GM12878 (cell line): ENCODE measurements at regions not wholly inside any gene's neighbourhood (a gene's known extent, or its start where the extent isn't known, plus 50 kb on each side); places are given as distances from the start of the nearest gene placed in this dataset.
"Not testable (repeated sequence)": the region's sequence is repeated elsewhere in the genome, so short reads cannot be mapped to it uniquely, and the experiment has no call there.

Experiments used
- ATAC-seq: fragments of 200-7000 bp; cut with Tn5 transposase; 3 replicates; pipeline ENCODE4 v1.9.1; 2020; ENCODE audit warnings: mild to moderate bottlenecking, moderate library complexity
- BruUV-seq: library from RNA; stranded (reverse); fragments of 400-500 nt; replicated peaks from 2 replicates; lab custom pipeline; 2021; lab: Mats Ljungman, UMichigan
- CTCF ChIA-PET: fragments of 300-600 bp; sonication (Branson Sonifier 250); formaldehyde crosslinking; extraction: SDS; loops from one replicate; lab custom pipeline; 2021; ENCODE audit warnings: inconsistent platforms; lab: Yijun Ruan, JAX
- POLR2A ChIA-PET: fragments of 350-600 bp; formaldehyde crosslinking; extraction: SDS; loops from one replicate; lab custom pipeline; 2021; ENCODE audit warnings: inconsistent platforms; lab: Charles Lee
- RAD21 ChIA-PET: fragments of 300-600 bp; sonication (Branson Sonifier 250); formaldehyde crosslinking; loops from one replicate; lab custom pipeline; 2023; ENCODE audit warnings: antibody characterized with exemption; ENCODE audit not compliant: unreplicated experiment; lab: Charles Lee
- SMC1A ChIA-PET: fragments of 300-600 bp; sonication (Branson Sonifier 250); formaldehyde crosslinking; loops from one replicate; lab custom pipeline; 2023; ENCODE audit not compliant: unreplicated experiment, uncharacterized antibody; lab: Charles Lee
- DNase-seq: peaks from one replicate; pipeline ENCODE4 v3.0.0-alpha.2; 2011; ENCODE audit warnings: low read depth, low spot score
- FAIRE-seq: peaks from 3 replicates; lab custom pipeline; 2011; peaks lifted over from hg19 to GRCh38; lab: Jason Lieb, UNC
- H2AFZ ChIP-seq: 2 replicates; pipeline ENCODE4 v1.6.0; 2011; ENCODE audit warnings: low read depth, low read length, control low read depth; ENCODE audit not compliant: control insufficient read depth
- H3K27ac ChIP-seq: 2 replicates; pipeline ENCODE4 v1.5.1; 2011; ENCODE audit warnings: control low read depth; ENCODE audit not compliant: control insufficient read depth, insufficient read depth
- H3K27me3 ChIP-seq, 2 experiments: replicated peaks in 1 of 2; 2 replicates each; pipeline versions ENCODE4 v1.6.0 to v1.6.1; 2011; ENCODE audit warnings: low read length in 1 of 2; ENCODE audit not compliant: control insufficient read depth in 2 of 2, insufficient read depth in 2 of 2
- H3K36me3 ChIP-seq, 2 experiments: 2 replicates each; pipeline ENCODE4 v1.5.1; 2011; ENCODE audit warnings: low read length in 1 of 2; ENCODE audit not compliant: control insufficient read depth in 2 of 2, insufficient read depth in 2 of 2
- H3K4me1 ChIP-seq: 2 replicates; pipeline ENCODE4 v1.6.1; 2011; ENCODE audit warnings: mild to moderate bottlenecking, low read length, moderate library complexity, mixed read lengths; ENCODE audit not compliant: control insufficient read depth, insufficient read depth
- H3K4me2 ChIP-seq: 2 replicates; pipeline ENCODE4 v1.6.0; 2011; ENCODE audit warnings: control low read depth; ENCODE audit not compliant: control insufficient read depth, insufficient read depth
- H3K4me3 ChIP-seq: fragments of 200-600 bp; sonication (generic); 2 replicates; pipeline ENCODE4 v1.5.1; 2016
- H3K79me2 ChIP-seq: 2 replicates; pipeline ENCODE4 v1.6.0; 2011; ENCODE audit warnings: low read length; ENCODE audit not compliant: control insufficient read depth, insufficient read depth
- H3K9ac ChIP-seq: 2 replicates; pipeline ENCODE4 v1.8.0; 2011; ENCODE audit warnings: low read length, control low read depth, mixed read lengths; ENCODE audit not compliant: control insufficient read depth, insufficient read depth
- H3K9me3 ChIP-seq: replicated peaks from 3 replicates; pipeline ENCODE4 v1.5.1; 2011; ENCODE audit warnings: mild to moderate bottlenecking, low read length; ENCODE audit not compliant: control insufficient read depth, insufficient read depth
- H4K20me1 ChIP-seq: 2 replicates; pipeline ENCODE4 v1.6.0; 2011; ENCODE audit not compliant: control insufficient read depth, insufficient read depth
- BACH1 ChIP-seq: fragments of 450-650 bp; IDR thresholded peaks from 2 replicates; pipeline ENCODE4 v1.6.1; 2017; ENCODE audit warnings: mild to moderate bottlenecking, borderline replicate concordance
- MTA3 ChIP-seq: IDR thresholded peaks from 2 replicates; pipeline ENCODE4 v1.6.1; 2012; ENCODE audit warnings: low read length, inconsistent platforms, borderline replicate concordance
- NR2C1 ChIP-seq: fragments of 450-650 bp; IDR thresholded peaks from 2 replicates; pipeline ENCODE4 v1.6.1; 2017; ENCODE audit warnings: antibody characterized with exemption, mild to moderate bottlenecking, moderate library complexity
- ZNF24 ChIP-seq: fragments of 450-650 bp; IDR thresholded peaks from 2 replicates; pipeline ENCODE4 v1.6.1; 2017; ENCODE audit warnings: antibody characterized with exemption, mild to moderate bottlenecking
- WGBS: methylation state at CpG from one replicate; pipeline ENCODE4 v1.1.6; 2016; ENCODE audit warnings: low lambda C conversion rate; ENCODE audit not compliant: insufficient replicate concordance, insufficient coverage; ENCODE audit errors: missing lambda C conversion rate; 5-methylcytosine and 5-hydroxymethylcytosine counted together
- in situ Hi-C: fragments of 300-500 bp; cut with MboI; formaldehyde crosslinking; loops from 9 replicates; pipeline ENCODE4 v1.14.3; 2018; ENCODE audit warnings: mixed read lengths
- intact Hi-C: fragments of 100-400 bp; cut with micrococcal nuclease; formaldehyde crosslinking; loops from one replicate; pipeline ENCODE4 v1.14.2; 2022; ENCODE audit not compliant: unreplicated experiment
- TF ChIP-seq, protein P1 (sequence below): IDR thresholded peaks from 2 replicates; pipeline ENCODE4 v1.6.1; 2012; ENCODE audit warnings: mild to moderate bottlenecking, low read depth, low read length
- TF ChIP-seq, protein P2 (sequence below): IDR thresholded peaks from 2 replicates; pipeline ENCODE4 v1.6.1; 2011; ENCODE audit warnings: mild to moderate bottlenecking, low read depth, low read length, moderate library complexity; ENCODE audit not compliant: insufficient replicate concordance

DNA sequence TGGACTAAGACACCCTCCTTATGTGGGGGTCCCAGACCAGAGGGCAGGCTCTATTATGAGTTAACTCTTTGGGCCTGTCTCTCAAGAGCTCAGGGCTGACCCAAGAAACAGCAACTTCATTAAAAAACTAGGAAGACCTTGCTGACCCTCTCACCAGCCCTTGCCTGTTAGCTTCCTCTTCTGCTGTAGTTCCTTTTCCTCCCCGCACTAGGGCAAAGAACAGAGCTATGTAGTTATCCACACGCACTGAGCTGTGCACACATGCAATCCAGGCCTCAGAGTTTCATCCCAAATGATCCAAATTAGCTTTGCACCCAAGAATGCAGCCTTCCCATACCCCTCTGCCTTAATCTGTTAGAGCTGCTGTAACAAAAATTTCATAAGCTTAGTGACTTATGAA, 539.6 kb upstream of the CADM1 start (continued):
- TF ChIP-seq, protein P1, sequence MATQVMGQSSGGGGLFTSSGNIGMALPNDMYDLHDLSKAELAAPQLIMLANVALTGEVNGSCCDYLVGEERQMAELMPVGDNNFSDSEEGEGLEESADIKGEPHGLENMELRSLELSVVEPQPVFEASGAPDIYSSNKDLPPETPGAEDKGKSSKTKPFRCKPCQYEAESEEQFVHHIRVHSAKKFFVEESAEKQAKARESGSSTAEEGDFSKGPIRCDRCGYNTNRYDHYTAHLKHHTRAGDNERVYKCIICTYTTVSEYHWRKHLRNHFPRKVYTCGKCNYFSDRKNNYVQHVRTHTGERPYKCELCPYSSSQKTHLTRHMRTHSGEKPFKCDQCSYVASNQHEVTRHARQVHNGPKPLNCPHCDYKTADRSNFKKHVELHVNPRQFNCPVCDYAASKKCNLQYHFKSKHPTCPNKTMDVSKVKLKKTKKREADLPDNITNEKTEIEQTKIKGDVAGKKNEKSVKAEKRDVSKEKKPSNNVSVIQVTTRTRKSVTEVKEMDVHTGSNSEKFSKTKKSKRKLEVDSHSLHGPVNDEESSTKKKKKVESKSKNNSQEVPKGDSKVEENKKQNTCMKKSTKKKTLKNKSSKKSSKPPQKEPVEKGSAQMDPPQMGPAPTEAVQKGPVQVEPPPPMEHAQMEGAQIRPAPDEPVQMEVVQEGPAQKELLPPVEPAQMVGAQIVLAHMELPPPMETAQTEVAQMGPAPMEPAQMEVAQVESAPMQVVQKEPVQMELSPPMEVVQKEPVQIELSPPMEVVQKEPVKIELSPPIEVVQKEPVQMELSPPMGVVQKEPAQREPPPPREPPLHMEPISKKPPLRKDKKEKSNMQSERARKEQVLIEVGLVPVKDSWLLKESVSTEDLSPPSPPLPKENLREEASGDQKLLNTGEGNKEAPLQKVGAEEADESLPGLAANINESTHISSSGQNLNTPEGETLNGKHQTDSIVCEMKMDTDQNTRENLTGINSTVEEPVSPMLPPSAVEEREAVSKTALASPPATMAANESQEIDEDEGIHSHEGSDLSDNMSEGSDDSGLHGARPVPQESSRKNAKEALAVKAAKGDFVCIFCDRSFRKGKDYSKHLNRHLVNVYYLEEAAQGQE = no peak
- TF ChIP-seq NR2C1 = no peak
- TF ChIP-seq MTA3 = no peak
- TF ChIP-seq BACH1 = no peak
- TF ChIP-seq, protein P2, sequence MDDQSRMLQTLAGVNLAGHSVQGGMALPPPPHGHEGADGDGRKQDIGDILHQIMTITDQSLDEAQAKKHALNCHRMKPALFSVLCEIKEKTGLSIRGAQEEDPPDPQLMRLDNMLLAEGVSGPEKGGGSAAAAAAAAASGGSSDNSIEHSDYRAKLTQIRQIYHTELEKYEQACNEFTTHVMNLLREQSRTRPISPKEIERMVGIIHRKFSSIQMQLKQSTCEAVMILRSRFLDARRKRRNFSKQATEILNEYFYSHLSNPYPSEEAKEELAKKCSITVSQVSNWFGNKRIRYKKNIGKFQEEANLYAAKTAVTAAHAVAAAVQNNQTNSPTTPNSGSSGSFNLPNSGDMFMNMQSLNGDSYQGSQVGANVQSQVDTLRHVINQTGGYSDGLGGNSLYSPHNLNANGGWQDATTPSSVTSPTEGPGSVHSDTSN = no peak
- no peak for TF ChIP-seq ZNF24
- TF ChIP-seq, all 136 proteins: peak for 0

DNA sequence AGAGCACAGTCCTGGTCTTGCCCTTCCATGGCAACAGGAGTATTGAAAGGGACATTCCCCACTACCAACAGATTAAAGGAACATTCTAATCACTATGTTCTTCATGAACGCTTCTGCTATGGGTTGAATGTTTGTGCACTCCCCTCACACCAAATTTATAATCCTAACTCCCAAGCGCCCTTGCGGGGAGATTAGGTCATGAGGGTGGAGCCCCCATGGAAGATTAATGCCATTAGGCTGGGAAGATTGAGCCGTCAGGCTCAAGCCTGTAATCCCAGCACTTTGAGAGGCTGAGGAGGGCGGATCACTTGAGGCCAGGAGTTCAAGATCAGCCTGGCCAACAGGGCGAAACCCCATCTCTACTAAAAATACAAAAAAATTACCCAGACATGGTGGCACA, 538.8 kb upstream of the CADM1 start:
- H3K79me2 ChIP-seq, H3K27ac ChIP-seq, intact Hi-C loops, FAIRE-seq, CTCF ChIA-PET, BruUV-seq, H3K27me3 ChIP-seq, H3K4me1 ChIP-seq, ATAC-seq, H3K4me3 ChIP-seq, in situ Hi-C loops, H3K9ac ChIP-seq, H3K36me3 ChIP-seq, H3K4me2 ChIP-seq, H2AFZ ChIP-seq, POLR2A ChIA-PET, RAD21 ChIA-PET, H4K20me1 ChIP-seq, H3K9me3 ChIP-seq, DNase-seq: not testable (repeated sequence)
- SMC1A ChIA-PET = interaction anchor here (1.3 to 1.5 kb wide), 2 partner anchors 11 to 31 kb away, joined by 3 to 5 read pairs; no protein-coding TSS in a partner anchor
- 70% methylated on average over 6 of the region's 6 CpGs for WGBS
